HL-60/S4 treated with phorbol 12-myristate 13-acetate at 8.2 ng/mL for 4 days and 3 days (cell line): ENCODE measurements at regions not wholly inside any gene's neighbourhood (a gene's known extent, or its start where the extent isn't known, plus 50 kb on each side); places are given as distances from the start of the nearest gene placed in this dataset.

Experiments used
- in situ Hi-C: fragments of 300-500 bp; cut with MboI; formaldehyde crosslinking; loops from 2 replicates; pipeline ENCODE4 v1.15.0; 2022; ENCODE audit warnings: low sequenced_read_pairs

GRCh38 chr7:41536873-41537665 is 165.8 kb downstream of the INHBA start:
- in situ Hi-C loops, result no loop called here

DNA sequence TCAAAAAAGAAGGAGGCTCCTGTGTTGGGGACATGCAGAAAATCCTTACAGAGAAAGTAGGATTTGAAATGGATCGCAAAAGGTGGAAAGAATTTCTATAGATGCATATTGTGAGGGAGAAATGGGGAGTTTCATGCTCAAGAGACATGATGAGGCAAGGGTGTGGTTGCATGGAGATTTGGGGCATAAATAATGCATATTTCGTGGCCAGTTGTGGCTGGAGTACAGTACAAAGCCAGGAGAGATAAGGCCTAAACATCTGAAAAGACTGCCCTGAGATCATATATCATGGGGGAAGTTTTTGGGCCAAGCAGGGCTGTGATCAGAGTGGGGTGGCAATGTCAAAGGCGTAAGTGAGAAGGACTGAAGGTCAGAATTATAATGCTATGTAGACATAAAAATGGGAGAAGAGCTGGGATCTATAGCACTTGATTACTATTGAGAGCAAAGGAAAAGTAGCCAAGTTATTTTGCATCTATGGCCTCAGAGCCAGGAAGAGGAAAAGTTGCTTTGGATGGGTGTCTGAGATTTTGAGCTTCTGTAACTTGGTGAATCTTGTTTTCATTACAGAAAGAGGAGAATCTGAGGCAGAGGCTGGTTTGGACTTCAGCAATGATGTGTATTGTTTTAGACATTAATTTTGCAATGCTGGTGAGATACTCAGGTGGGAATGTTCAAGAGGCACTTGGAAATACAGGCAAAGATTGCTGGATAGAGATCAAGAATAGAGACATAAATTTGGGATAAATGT is 166.6 kb downstream of the INHBA start:
- in situ Hi-C loops, result no loop called here

- in situ Hi-C loops, result no loop called here
Measured at GRCh38 chr7:41529831-41530230, 173.1 kb downstream of the INHBA start.

DNA sequence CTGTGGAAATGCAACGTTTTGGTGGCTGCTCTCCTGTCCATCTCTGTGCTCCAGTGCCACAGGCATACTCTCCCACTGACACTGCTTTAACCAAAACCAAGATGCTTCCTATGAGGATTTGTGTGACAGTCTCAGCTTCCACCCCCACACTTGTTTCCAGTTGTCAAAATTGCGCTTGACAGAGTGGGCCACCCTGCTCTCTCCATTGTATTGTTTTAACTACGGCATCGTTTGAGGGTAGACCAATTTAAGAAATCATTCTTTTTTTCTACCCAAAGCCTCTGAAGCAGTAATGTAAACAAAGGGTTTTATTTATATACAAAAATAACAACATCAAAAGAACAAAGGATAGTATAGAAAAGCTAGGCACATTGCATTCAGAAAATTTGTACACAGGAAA is 178.0 kb downstream of the INHBA start:
- in situ Hi-C loops, result no loop called here

DNA sequence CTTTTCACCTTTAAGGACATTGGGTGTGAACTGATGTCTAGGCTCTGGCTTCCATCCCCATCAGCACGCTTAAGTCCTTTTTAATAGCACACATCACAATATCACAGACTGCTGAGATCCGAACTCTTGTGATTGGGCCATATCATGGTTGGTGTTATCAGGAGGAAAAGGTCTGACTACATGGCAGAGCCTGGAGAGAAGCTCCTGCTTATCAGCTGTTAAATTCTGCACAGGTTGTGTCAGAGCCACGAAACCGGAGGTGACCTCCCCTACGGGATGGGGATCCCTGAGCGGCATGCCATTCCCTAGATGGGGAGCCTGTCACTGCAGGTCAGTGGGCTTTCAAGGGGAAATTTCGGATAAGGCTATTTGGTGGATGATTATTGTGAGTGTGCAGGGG is 182.4 kb downstream of the INHBA start:
- in situ Hi-C loops, result no loop called here

DNA sequence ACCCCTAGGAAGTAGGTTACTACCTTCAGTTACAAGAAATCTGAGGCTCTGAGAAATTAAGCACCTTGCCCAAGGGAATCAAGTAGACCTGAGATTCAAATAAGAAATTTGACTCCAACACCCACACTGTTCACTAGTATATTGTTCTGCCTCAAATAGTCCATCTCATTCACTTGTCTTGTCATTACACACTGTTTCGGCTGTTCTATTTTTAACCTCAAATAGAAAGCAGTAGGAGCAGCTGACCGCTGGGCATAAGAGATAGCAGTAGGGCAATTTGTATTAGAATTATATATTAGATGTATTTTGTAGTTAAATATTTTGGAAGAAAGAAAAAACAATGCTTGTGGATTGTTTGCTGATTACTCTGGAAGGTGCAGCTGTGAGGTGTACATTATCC is 185.1 kb downstream of the INHBA start:
- in situ Hi-C loops, result no loop called here

DNA sequence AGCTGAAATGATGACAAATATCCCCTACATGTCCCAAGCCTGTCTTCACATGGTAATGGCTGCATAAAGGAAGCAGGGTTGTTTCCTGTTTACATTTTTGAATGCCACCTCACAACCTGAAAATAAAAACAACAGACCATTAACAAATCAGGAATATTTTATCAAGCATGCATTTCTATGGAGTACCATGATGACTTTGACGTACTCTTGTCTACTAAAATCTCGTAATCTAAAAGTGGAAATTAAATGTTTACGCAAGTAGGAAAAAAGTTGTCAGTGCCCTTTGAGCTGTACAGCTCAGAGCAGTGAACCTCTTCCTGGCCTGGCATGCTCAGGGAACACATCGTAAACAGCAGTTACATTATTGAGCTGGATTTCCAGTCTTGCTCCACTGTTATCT is 194.1 kb downstream of the INHBA start:
- in situ Hi-C loops, result no loop called here

GRCh38 chr7:41507686-41508268 is 195.1 kb downstream of the INHBA start:
- in situ Hi-C loops, result no loop called here

GRCh38 chr7:41504214-41504980 is 198.5 kb downstream of the INHBA start:
- in situ Hi-C loops, result no loop called here

- in situ Hi-C loops, result no loop called here
Measured at GRCh38 chr7:41503438-41503837, 199.5 kb downstream of the INHBA start.

DNA sequence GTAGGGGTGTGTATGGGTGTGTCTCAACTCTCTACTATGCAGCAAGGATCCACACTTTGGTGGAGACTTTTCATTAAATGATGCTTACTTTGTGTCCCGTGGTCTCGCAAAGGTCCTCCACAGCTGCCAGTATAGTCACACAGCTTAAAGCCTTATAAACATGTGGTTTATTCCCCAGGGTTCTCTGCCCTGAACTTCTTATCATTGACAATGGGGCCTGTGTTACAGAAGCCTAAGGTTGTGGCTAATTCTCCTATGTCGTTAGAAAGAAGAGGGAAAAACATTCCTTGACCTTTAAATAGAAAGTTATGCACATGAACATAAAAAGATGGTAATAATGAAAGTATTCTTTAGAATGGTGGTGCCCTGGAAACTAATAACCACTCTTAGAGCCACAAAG is 201.4 kb downstream of the INHBA start:
- in situ Hi-C loops, result no loop called here

GRCh38 chr7:41501006-41501405 is 201.9 kb downstream of the INHBA start:
- in situ Hi-C loops, result no loop called here

DNA sequence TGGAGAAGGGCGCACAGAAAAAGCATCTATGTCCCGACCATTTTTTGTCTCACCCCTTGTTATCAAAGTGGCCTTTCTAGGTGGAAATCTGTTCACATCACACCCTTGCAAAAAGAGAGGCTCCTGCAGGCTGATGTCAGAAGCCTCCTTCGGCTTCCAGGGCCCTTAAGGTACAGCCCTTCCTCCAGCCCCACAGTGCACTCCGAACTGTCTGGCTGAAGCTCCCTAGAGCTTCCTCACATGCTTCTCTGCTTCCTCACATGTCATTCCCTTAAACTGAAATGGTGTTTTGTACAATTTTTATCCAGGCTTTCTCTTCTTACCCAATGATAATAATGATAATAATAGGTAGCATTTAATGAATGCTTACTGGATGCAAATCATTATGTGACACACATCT is 210.3 kb downstream of the INHBA start:
- in situ Hi-C loops, result no loop called here

DNA sequence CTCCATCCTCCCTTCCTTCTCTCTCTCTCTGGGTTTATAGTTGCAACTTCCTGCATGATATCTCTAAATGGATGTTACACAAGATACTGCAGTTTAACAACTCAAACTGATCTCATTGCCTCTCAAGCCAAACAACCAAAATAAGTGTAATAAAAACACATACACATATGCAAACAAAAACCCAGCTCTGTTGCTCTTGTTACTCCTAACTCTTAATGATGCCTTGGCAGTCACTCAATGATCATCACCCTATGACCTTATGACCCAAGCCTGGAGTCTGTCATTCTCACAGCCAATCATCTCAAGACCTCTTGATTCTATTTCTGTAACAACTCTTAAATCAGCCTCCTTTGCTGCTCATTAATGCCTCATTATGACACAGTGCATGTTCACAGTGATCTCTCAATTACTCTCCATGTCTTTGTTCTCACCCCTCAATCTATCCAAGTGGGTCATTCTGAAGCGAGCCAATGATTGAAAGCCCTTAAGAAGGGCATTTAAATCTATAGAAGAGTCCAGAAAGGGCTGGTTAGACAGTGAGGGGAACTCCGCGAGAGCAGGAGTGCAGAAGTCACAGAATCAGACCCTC is 210.9 kb downstream of the INHBA start:
- in situ Hi-C loops, result no loop called here

DNA sequence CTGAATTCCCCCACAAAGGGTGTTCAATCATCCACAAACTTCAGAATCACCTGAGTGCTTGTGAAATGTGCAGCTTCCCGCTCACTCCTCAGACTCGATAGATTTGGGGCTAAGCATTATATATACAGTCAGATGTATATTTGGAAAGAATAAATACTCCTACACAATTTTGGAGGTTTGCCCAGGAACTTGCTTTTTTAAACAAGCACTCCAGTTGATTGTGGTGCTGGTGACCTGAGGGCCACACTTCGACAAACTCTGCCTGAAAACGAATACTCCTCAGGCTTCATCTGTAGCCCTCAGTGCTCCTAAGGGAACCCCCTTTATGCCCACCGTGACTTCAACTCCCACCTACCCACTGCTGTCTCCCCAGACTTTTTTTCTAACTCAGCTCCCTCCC is 211.6 kb downstream of the INHBA start:
- in situ Hi-C loops, result no loop called here

GRCh38 chr7:41489885-41490284 is 213.0 kb downstream of the INHBA start:
- in situ Hi-C loops, result no loop called here

DNA sequence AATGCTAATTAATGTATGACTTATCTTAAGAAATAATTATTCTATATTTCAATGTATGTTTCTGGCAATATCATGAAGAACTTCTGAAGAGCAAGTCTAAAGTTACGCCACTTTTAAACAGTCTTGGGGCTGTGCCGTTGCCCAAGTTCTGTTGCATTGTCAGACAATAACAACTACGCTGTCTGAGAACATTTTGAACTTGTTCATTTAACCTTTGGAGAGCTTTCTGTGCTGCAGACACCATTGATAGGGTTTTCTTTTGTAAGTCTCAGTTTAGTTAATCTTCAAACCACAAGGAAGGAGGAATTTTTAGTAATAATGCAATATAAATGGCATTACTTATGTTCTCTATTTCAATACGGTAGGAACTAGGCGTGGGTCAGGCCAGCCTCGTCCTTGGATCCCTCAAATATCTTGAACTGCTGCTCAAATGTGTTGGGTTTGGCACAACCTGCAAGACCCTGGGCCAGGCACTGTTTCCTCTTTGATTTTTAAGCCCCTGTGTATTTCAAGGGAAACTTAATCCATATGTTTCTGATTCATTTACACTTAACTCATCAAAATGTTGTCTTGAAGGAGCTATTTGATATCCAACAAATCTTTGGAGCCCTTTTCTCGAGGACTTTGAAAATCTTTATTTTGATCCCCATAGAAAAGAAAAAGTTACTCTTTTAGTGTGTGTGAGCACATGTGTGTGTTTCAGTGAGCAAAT is 215.5 kb downstream of the INHBA start:
- in situ Hi-C loops, result no loop called here

- in situ Hi-C loops, result no loop called here
Measured at GRCh38 chr7:41481353-41481752, 221.5 kb downstream of the INHBA start.

- in situ Hi-C loops, result no loop called here
Measured at GRCh38 chr7:41478187-41478586, 224.7 kb downstream of the INHBA start.

DNA sequence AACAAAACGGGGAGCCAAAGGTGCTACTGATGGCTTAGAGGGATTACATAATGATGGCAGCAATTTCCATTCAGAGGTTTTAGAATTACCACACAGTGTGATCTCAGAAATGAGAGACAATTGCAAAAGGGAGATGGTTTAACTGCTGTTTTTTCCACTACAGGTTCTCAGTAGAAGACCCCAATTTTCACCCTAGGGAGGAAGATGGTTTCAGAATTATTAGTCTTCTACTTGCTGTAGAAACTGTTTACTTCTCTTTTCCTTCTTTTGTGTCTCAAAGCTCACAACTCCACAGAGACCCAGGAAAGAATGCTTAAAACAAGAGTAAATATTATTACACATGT is 226.5 kb downstream of the INHBA start:
- in situ Hi-C loops, result no loop called here
